ENCODE measurements at regions not wholly inside any gene's neighbourhood (a gene's known extent, or its start where the extent isn't known, plus 50 kb on each side); places are given as distances from the start of the nearest gene placed in this dataset.

- DNase-seq (ENCODE audit: low spot score): no peak
Measured at GRCh38 chr2:15701991-15702390, 110.3 kb downstream of the DDX1 start.

GRCh38 chr2:15702452-15702851 lies 110.8 kb downstream of the DDX1 start:
- DNase-seq (ENCODE audit: low spot score): no peak

- DNase-seq (ENCODE audit: low spot score): no peak
Measured at GRCh38 chr2:15703365-15703869, 111.7 kb downstream of the DDX1 start.

GRCh38 chr2:15704086-15704787 lies 112.6 kb downstream of the DDX1 start:
- DNase-seq (ENCODE audit: low spot score): no peak

- no peak for DNase-seq (ENCODE audit: low spot score)
Measured at GRCh38 chr2:15704788-15705115, 113.1 kb downstream of the DDX1 start.

GRCh38 chr2:15705310-15705709 lies 113.6 kb downstream of the DDX1 start:
- no peak for DNase-seq (ENCODE audit: low spot score)

- no peak for DNase-seq (ENCODE audit: low spot score)
Measured at GRCh38 chr2:15705839-15706386, 114.2 kb downstream of the DDX1 start.

GRCh38 chr2:15706424-15706823 lies 114.8 kb downstream of the DDX1 start:
- DNase-seq (ENCODE audit: low spot score): no peak

GRCh38 chr2:15706986-15707632 lies 115.4 kb downstream of the DDX1 start:
- DNase-seq (ENCODE audit: low spot score): no peak

GRCh38 chr2:15708161-15708560 lies 116.5 kb downstream of the DDX1 start:
- DNase-seq (ENCODE audit: low spot score): no peak

- DNase-seq (ENCODE audit: low spot score): no peak
Measured at GRCh38 chr2:15708865-15709820, 117.5 kb downstream of the DDX1 start.

- DNase-seq (ENCODE audit: low spot score): no peak
Measured at GRCh38 chr2:15711126-15711860, 119.6 kb downstream of the DDX1 start.

- no peak for DNase-seq (ENCODE audit: low spot score)
Measured at GRCh38 chr2:15712551-15713342, 121.1 kb downstream of the DDX1 start.

- DNase-seq (ENCODE audit: low spot score): no peak
Measured at GRCh38 chr2:15713475-15713874, 121.8 kb downstream of the DDX1 start.

- DNase-seq (ENCODE audit: low spot score): no peak
Measured at GRCh38 chr2:15714002-15714401, 122.3 kb downstream of the DDX1 start.

- no peak for DNase-seq (ENCODE audit: low spot score)
Measured at GRCh38 chr2:15714609-15715008, 122.9 kb downstream of the DDX1 start.

GRCh38 chr2:15715596-15715995 lies 123.9 kb downstream of the DDX1 start:
- DNase-seq (ENCODE audit: low spot score): no peak

- DNase-seq (ENCODE audit: low spot score): no peak
Measured at GRCh38 chr2:15718103-15718943, 126.7 kb downstream of the DDX1 start.

- no peak for DNase-seq (ENCODE audit: low spot score)
Measured at GRCh38 chr2:15718944-15719323, 127.3 kb downstream of the DDX1 start.
